Nephron (organoid): ENCODE measurements at regions not wholly inside any gene's neighbourhood (a gene's known extent, or its start where the extent isn't known, plus 50 kb on each side); places are given as distances from the start of the nearest gene placed in this dataset.
A peak's percentile ranks its signal among the peaks of the same experiment; 100 is the strongest.

ENCODE experiments used
- H3K27ac Mint-ChIP-seq, 3 experiments: 2 replicates each; pipeline ENCODE4 v1.8.0; 2020; ENCODE audit warnings: mixed read lengths in 3 of 3, mild to moderate bottlenecking in 2 of 3, moderate library complexity in 1 of 3
- H3K27me3 Mint-ChIP-seq: 2 replicates; pipeline ENCODE4 v1.8.0; 2021; ENCODE audit warnings: low read depth, mild to moderate bottlenecking, moderate library complexity, mixed read lengths
- H3K36me3 Mint-ChIP-seq: 2 replicates; pipeline ENCODE4 v1.8.0; 2020; ENCODE audit warnings: low read depth, mixed read lengths
- H3K4me1 Mint-ChIP-seq: 2 replicates; pipeline ENCODE4 v1.8.0; 2020; ENCODE audit warnings: mixed read lengths
- H3K4me3 Mint-ChIP-seq, 3 experiments: 2 replicates each; pipeline ENCODE4 v1.8.0; 2020; ENCODE audit warnings: mild to moderate bottlenecking in 3 of 3, mixed read lengths in 3 of 3, moderate library complexity in 2 of 3
- H3K9me3 Mint-ChIP-seq: 2 replicates; pipeline ENCODE4 v1.8.0; 2020; ENCODE audit warnings: mixed read lengths
- TF ChIP-seq, protein P1 (sequence below), 3 experiments: fragments of 200-600 bp; sonication (generic); IDR thresholded peaks; one replicate each; pipeline ENCODE4 v1.5.0; 2021; ENCODE audit warnings: antibody characterized with exemption in 3 of 3; ENCODE audit not compliant: unreplicated experiment in 3 of 3

DNA sequence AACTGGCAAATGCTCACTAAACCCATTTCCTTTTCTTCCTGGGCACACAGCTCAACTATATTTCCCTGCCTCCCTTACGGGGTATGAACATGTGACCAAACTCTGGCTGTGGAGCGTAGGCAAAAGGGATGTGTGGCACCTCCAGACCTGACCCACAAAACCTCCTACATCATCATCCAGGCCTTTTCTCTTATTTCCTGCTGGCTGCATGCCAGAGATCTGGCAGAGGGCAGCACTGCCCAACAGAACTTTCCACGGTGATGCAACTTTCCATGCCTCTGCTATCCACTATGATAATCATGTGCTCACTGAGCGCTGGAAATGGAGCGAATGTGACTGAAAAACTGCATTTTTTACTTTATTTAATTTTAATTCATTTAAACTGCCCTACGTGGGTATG, 99.6 kb upstream of the CACNA1E start:
- H3K4me1 Mint-ChIP-seq: no peaks in the 10 kb centered on the region
- peaks cover 2% of the 10 kb centered on the region for H3K9me3 Mint-ChIP-seq
- H3K27me3 Mint-ChIP-seq: peaks cover 7% of the 10 kb centered on the region
- H3K36me3 Mint-ChIP-seq: no peaks in the 10 kb centered on the region
- TF ChIP-seq, protein P1, sequence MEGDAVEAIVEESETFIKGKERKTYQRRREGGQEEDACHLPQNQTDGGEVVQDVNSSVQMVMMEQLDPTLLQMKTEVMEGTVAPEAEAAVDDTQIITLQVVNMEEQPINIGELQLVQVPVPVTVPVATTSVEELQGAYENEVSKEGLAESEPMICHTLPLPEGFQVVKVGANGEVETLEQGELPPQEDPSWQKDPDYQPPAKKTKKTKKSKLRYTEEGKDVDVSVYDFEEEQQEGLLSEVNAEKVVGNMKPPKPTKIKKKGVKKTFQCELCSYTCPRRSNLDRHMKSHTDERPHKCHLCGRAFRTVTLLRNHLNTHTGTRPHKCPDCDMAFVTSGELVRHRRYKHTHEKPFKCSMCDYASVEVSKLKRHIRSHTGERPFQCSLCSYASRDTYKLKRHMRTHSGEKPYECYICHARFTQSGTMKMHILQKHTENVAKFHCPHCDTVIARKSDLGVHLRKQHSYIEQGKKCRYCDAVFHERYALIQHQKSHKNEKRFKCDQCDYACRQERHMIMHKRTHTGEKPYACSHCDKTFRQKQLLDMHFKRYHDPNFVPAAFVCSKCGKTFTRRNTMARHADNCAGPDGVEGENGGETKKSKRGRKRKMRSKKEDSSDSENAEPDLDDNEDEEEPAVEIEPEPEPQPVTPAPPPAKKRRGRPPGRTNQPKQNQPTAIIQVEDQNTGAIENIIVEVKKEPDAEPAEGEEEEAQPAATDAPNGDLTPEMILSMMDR (IDR thresholded peaks at IDR 0.05; ENCODE audit: unreplicated experiment in 3 of 3): no peak
- H3K27ac Mint-ChIP-seq: no peak overlapping the region
- no peak overlapping the region for H3K4me3 Mint-ChIP-seq

DNA sequence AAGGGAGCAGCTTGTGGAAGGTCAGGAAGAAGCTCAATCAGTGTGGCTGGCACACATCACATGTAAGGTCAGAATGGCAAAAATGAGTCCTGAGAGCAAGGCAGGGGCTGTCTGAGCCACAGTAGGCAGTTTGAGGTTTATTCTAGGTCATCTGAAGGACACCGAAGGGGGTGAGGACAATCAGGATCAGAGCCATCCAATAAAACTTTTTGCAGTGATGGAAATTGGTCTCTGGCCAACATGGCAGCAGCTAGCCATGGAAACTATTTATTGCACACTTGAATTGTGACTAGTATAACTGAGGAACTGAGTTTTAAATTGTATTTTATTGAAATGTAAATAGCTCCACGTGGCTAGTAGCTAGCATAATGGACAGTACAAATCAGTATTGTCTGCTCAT, 97.0 kb upstream of the CACNA1E start:
- H3K27me3 Mint-ChIP-seq: peaks cover 7% of the 10 kb centered on the region
- no peak overlapping the region for H3K4me3 Mint-ChIP-seq
- TF ChIP-seq, protein P1 (IDR thresholded peaks at IDR 0.05; ENCODE audit: unreplicated experiment in 3 of 3): no peak
- peaks cover 17% of the 10 kb centered on the region for H3K4me1 Mint-ChIP-seq
- no peaks in the 10 kb centered on the region for H3K36me3 Mint-ChIP-seq
- H3K27ac Mint-ChIP-seq: no peak overlapping the region
- H3K9me3 Mint-ChIP-seq: no peaks in the 10 kb centered on the region

DNA sequence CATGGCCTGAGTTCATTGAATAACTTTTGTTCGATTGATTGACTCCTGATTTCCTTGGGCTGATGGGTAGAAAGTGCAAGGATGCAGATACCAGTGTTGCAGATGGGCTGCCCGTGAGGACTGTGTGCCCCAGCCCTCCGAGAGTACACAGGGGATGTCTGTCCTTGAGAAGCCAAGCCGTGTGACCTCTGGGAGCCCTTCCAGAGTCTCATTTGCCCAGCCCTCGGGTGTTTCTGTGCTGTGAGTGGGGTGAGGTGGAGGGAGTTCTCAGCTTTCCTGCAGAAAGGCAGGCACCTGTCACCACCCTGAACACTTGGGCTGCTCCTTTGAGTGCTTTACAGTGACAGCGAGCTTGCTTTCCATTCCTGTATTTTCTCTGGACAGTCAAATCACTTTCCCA, 96.4 kb upstream of the CACNA1E start:
- Mint-ChIP-seq H3K4me1 (peaks cover 23% of the 10 kb centered on the region), H3K36me3 (no peaks in the 10 kb centered on the region), H3K4me3 (no peak overlapping the region), H3K27me3 (peaks cover 7% of the 10 kb centered on the region), H3K9me3 (no peaks in the 10 kb centered on the region), H3K27ac (no peak overlapping the region)
- TF ChIP-seq, protein P1 (IDR thresholded peaks at IDR 0.05; ENCODE audit: unreplicated experiment in 3 of 3): no peak

DNA sequence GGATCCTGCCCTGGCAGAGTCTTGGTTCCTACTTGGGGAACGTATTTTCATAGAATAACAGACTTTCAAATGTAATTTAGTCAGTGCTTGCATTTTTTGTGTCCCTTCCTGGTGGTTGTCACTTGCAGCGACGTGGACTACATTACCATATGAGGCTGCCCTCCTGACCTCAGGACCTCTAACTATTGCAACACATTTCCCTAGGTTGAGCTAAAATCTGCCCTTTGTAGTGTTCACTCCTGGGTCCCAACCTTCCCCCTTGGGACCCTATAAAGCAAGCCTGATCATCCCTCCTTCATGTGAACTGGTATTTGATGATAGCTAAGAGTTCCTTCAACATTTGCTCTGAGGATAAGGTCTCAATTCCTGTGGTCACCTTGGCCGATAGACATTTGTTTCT, 95.6 kb upstream of the CACNA1E start:
- Mint-ChIP-seq H3K27me3 (peaks cover 7% of the 10 kb centered on the region), H3K36me3 (no peaks in the 10 kb centered on the region), H3K4me3 (no peak overlapping the region), H3K9me3 (no peaks in the 10 kb centered on the region), H3K4me1 (peaks cover 30% of the 10 kb centered on the region), H3K27ac (no peak overlapping the region)
- TF ChIP-seq, protein P1 (IDR thresholded peaks at IDR 0.05; ENCODE audit: unreplicated experiment in 3 of 3): no peak

DNA sequence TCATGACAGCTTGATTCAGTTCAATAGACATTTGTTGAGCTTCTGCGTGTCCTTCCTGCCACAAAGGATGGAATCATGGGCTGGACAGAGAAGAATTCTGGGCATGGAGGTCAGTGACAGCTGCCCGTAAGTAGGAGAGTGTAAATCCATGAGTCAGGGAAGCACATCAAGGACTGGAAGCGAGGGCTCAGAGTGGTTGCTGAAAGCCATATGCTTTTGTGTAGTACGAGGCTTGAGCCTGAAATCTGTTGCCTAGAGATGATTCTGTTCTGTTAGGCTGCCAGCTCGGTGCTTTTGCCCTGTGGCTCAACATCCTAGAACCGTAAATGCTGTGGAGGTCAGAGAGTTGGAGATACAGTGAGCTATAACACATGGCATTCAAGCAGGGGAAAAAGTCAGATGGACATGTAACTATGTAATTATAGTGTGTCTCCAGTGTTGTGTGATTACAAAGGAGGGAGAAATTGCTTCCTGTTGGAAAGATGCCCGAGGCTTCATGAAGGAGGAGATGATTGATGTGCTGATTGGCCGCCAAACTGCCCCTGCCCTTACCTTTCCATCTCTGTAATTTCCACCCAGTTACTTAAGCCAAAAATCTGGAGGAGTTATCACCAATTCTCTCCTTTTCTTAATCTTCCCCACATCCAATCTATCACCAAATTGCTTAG, 92.8 kb upstream of the CACNA1E start:
- H3K27ac Mint-ChIP-seq: peak overlapping the region in 1 of 3 experiments; percentile 1
- peaks cover 32% of the 10 kb centered on the region for H3K4me1 Mint-ChIP-seq
- TF ChIP-seq, protein P1 (IDR thresholded peaks at IDR 0.05; ENCODE audit: unreplicated experiment in 3 of 3): no peak
- no peak overlapping the region for H3K4me3 Mint-ChIP-seq
- H3K36me3 Mint-ChIP-seq: no peaks in the 10 kb centered on the region
- no peaks in the 10 kb centered on the region for H3K9me3 Mint-ChIP-seq
- H3K27me3 Mint-ChIP-seq: peaks cover 7% of the 10 kb centered on the region

DNA sequence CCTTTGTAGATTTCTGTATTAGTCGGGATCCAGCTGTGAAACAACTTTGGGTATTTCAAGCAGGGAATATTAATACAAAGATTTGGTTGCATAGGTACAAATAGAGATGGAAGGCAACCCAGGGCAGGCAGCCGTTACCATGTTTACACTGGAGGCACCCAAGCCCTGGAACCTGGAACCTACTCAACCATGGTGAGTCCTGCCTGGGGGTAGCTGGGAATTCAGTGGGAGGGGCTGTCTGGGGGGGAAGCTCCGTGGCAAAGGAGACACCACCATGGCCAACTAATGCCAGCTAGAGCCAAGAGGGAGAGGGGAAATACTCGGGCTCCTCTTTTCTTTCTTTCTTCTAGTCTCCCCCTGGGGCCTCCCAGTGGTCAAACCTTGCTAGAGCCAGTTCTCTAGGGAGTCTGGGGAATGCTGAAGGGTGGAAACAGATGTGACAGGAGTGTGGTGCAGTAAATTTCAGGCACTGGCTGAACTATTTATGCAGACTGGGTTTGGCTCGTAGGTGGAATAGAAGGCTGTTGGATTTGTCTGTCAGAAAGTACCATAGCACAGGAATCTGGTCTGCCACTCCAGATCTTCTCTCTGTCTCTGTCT, 91.9 kb upstream of the CACNA1E start:
- Mint-ChIP-seq H3K36me3 (no peaks in the 10 kb centered on the region), H3K27ac (peak overlapping the region in 1 of 3 experiments; percentile 1), H3K9me3 (no peaks in the 10 kb centered on the region), H3K27me3 (peaks cover 4% of the 10 kb centered on the region), H3K4me3 (no peak overlapping the region), H3K4me1 (peaks cover 32% of the 10 kb centered on the region)
- TF ChIP-seq, protein P1 (IDR thresholded peaks at IDR 0.05; ENCODE audit: unreplicated experiment in 3 of 3): no peak
